Neutrophil (primary cell): ENCODE measurements at regions not wholly inside any gene's neighbourhood (a gene's known extent, or its start where the extent isn't known, plus 50 kb on each side); places are given as distances from the start of the nearest gene placed in this dataset.

Experiments used
- H3K27ac ChIP-seq: fragments of 200-600 bp; sonication (generic); 2 replicates; pipeline ENCODE4 v1.5.1; 2016; ENCODE audit warnings: mild to moderate bottlenecking, moderate library complexity
- H3K27me3 ChIP-seq: fragments of 200-600 bp; sonication (generic); 2 replicates; pipeline ENCODE4 v1.6.0; 2016; ENCODE audit warnings: mild to moderate bottlenecking
- H3K36me3 ChIP-seq: fragments of 200-600 bp; sonication (generic); 2 replicates; pipeline ENCODE4 v1.5.1; 2017
- H3K4me1 ChIP-seq, 2 experiments: fragments of 200-600 bp in 1 of 2; sonication (generic) in 1 of 2; 1 replicate in 1 of 2; 2 replicates in 1 of 2; pipeline versions ENCODE4 v1.5.1 to v1.6.1; 2013 to 2016; ENCODE audit warnings: low read depth in 1 of 2, low read length in 1 of 2, mild to moderate bottlenecking in 1 of 2, moderate library complexity in 1 of 2; ENCODE audit not compliant: control insufficient read depth in 1 of 2, insufficient read depth in 1 of 2
- H3K4me3 ChIP-seq, 2 experiments: fragments of 200-600 bp in 1 of 2; sonication (generic) in 1 of 2; 1 replicate in 1 of 2; 2 replicates in 1 of 2; pipeline ENCODE4 v1.5.1; 2013 to 2016; ENCODE audit warnings: low read depth in 1 of 2, low read length in 1 of 2, mild to moderate bottlenecking in 1 of 2, moderate library complexity in 1 of 2
- H3K9me3 ChIP-seq: fragments of 200-600 bp; sonication (generic); 2 replicates; pipeline ENCODE4 v1.5.1; 2016
- CTCF ChIP-seq: fragments of 200-600 bp; sonication (generic); IDR thresholded peaks from 2 replicates; pipeline ENCODE4 v1.5.1; 2016; ENCODE audit warnings: antibody characterized with exemption

DNA sequence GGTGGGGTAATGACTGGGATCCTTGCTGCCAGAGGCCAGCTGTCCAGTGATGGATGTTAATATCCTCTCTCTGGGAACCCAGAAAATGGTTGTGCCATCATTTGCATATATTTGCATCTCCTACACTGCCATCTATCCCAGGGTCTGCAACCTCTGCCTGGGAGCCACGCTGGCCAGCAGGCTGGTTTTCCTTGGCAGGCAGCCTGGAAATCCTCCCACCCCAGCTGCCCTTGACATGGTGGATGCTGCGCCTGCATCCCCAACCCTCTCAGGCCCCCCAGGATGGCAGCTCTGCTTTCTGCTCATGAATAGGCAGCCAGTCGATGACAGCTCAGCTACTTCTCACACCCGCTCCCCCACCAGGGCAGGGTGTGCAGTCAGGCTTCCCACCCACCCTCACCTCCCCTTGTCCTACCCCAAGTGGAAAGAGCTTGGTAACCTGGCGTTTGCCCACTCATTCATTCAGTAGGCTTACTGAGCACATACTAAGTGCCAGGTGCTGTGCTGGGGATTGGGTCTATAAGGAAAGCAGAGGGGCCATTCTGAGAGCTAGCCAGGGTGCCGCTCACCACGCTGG lies 202.5 kb downstream of the TRIM29 start:
- no peak overlapping the region for H3K4me3 ChIP-seq
- no peaks in the 10 kb centered on the region for H3K36me3 ChIP-seq
- peaks cover 47% of the 10 kb centered on the region for H3K27me3 ChIP-seq
- H3K27ac ChIP-seq: no peak overlapping the region
- TF ChIP-seq CTCF: no peak
- H3K9me3 ChIP-seq: no peaks in the 10 kb centered on the region
- no peaks in the 10 kb centered on the region for H3K4me1 ChIP-seq

- Histone ChIP-seq H3K4me1 (no peaks in the 10 kb centered on the region), H3K27ac (no peak overlapping the region), H3K27me3 (peaks cover 50% of the 10 kb centered on the region), H3K36me3 (no peaks in the 10 kb centered on the region), H3K9me3 (no peaks in the 10 kb centered on the region), H3K4me3 (no peak overlapping the region)
- no peak for TF ChIP-seq CTCF
These were observed 203.0 kb downstream of the TRIM29 start for GRCh38 chr11:119934866-119935265.

DNA sequence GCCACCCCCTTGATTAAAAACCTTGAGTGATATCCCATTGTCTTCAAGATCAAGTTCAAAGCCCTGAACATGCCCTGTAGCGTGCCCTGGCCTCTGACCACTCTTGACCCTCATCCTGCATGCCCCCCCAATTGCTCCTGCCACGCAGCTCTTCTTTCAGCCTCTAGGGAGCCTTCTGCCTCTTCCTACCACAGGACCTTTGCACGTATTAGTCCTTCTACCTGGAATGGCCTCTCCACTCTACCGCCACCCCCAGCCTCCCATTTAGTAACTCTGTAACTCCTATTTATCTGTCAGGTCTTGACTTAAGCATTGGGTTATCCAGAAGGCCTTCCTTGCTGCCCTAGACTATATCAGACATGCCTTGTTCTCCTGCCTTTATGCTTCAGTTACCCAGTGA lies 203.6 kb downstream of the TRIM29 start:
- Histone ChIP-seq H3K9me3 (no peaks in the 10 kb centered on the region), H3K27me3 (peaks cover 55% of the 10 kb centered on the region), H3K36me3 (no peaks in the 10 kb centered on the region), H3K4me1 (no peaks in the 10 kb centered on the region), H3K4me3 (no peak overlapping the region), H3K27ac (no peak overlapping the region)
- no peak for TF ChIP-seq CTCF

DNA sequence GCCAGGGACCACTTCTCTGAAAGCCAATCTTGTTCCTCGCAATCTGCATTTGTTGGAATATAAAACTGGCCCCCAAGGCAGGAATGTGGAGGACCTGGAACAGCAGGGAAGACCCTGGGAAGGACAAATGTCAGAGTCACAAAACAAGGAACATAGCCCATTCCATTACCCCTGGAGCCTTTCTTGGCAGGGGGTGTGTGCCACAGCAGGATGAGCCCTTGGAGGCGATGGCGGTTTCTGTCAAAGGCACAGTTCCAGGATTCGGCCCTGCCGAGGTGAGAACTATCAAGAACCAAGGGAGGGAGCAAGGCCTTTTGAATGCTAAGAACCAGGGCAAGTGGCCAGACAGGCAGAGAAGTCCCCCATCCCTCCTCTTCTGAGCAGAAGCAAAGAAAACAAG lies 204.3 kb downstream of the TRIM29 start:
- Histone ChIP-seq H3K9me3 (no peaks in the 10 kb centered on the region), H3K4me3 (no peak overlapping the region), H3K27ac (no peak overlapping the region), H3K36me3 (no peaks in the 10 kb centered on the region), H3K27me3 (peaks cover 52% of the 10 kb centered on the region), H3K4me1 (no peaks in the 10 kb centered on the region)
- TF ChIP-seq CTCF: no peak

- no peaks in the 10 kb centered on the region for H3K9me3 ChIP-seq
- H3K27me3 ChIP-seq: peaks cover 52% of the 10 kb centered on the region
- H3K36me3 ChIP-seq: no peaks in the 10 kb centered on the region
- H3K27ac ChIP-seq: no peak overlapping the region
- H3K4me1 ChIP-seq: no peaks in the 10 kb centered on the region
- no peak overlapping the region for H3K4me3 ChIP-seq
- no peak for TF ChIP-seq CTCF
These were observed 204.0 kb upstream of the NECTIN1 start for GRCh38 chr11:119932828-119933562.
